Daoy (cell line): ENCODE measurements at regions not wholly inside any gene's neighbourhood (a gene's known extent, or its start where the extent isn't known, plus 50 kb on each side); places are given as distances from the start of the nearest gene placed in this dataset.
"Not testable (repeated sequence)": the region's sequence is repeated elsewhere in the genome, so short reads cannot be mapped to it uniquely, and the experiment has no call there.

ENCODE experiments used
- DNase-seq: peaks from one replicate; pipeline ENCODE4 v3.0.0-alpha.2; 2015; ENCODE audit warnings: low read depth

DNA sequence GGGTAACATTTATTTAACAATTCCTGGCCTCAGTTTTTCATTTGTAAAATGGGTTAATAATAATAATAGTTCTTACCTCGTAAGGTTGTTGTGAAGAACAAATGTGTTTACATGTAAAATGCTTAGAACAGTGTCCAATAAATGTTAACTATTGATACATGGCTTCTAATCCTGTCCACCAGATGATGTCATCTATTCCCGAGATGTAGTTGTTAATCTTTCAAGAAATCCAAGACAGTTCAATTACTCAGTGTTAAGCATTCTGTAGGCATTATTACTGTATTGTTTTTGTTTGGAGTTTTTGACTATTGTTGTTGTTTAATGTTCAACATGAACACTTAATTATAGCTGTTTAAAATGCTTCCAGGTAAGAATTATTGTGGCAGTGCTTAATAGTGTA is 131.0 kb upstream of the FNDC3A start:
- DNase-seq: no peak

DNA sequence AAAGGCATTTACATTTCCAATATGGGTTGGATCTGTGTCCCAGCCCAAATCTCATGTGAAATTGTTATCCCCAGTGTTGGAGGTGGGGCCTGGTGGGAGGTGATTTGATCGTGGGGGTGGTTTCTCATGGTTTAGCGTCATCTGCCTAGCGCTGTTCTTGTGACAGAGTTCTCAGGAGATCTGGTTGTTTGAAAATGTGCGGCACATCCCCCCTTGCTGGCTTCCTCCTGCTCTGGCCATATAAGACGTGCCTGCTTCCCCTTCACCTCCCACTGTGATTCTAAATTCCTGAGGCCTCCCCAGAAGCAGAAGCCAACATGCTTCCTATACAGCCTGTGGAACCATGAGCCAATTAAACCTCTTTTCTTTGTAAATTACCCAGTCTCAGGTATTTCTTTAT is 126.2 kb upstream of the FNDC3A start:
- no peak for DNase-seq

DNA sequence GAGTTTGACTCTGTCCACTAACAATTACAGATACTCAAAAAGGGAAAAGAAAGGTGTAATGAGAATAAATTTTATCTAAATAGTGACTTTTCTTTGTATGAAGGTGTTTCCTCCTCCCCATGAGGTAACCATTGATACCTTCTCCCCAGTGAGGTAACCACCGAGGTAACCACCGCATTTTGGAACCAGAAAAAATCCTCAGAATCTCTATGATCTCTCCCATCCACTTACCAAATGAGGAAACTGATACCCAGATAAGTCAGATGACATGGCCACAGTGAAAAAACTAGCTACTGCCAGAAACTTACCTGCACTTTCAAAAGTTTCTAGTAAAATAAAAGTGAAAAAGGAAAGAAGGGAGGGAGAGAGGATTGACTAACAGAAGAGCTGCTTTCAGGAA is 124.0 kb upstream of the FNDC3A start:
- DNase-seq: no peak

DNA sequence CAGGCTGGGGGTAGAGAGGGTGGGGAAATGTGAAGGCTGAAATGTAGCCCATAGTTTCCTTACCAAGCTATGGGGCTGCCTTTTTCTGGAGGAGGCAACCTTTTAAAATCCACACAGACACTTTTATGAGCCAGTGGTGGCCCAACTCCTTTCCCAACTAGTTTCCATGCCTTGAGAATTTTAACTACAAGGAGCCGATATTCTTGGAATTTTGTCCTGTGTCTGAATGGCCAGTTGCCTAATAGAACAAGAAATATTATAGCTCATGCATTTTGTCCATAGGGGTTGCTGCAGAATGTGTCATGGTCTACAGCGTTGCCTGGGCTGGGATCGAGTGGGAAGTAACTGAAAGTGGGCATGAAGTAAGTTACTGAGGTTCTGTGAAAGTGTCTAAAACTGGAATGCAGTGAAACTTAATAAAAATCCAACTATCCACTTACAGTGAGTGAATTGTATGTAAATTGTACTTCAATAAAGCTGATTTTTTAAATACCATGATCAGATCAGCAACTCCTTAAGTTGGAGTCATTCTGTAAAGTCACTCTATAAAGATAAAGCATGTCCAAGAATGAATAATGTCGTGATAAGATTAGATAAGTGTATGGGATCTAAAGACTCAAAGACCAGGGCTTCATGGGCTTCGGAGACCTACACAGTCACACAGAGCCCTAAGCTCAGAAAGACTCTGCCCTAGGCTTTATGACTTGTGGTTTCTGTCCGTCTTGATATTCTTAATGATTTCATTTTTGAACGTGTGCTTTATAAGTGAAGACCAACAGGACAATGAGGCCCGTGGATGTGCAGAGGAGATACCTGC is 122.6 kb upstream of the FNDC3A start:
- DNase-seq: peak; percentile 49

DNA sequence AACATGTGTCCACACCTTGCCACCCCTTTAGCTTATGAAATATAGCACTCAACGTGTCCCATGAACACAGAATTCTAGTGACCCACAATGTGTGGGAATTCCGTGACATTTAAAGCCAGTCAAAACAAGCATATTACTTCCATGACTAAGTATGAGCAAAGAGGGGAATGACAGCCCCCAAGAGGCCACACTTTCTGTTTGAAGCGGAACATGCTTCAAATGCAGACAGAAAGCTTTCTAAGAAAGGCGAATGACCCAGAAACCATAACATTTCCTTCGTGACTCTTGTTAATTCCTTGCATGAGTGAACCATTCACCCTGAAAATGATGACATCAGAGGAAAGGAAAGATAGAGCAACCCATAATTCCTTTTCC is 122.0 kb upstream of the FNDC3A start:
- peak; percentile 75 for DNase-seq

DNA sequence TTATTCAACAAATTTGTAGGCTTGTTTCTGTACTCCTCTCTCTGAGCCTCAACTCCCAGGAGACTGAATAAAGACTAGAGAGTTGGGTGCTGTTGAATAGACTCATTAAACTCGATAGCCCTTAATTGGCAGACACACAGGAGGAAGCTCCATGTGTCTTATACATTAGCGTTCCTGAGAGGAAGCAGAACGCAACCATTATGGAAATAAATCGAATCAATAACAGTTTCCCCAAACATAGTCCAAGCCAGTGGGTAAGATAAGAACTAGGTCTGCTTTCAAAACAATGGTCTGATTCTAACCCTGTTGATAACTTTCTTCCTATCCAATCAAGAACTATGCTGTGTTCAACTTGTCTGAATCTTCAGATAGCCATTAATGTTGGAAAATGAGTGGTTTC is 118.1 kb upstream of the FNDC3A start:
- no peak for DNase-seq

DNA sequence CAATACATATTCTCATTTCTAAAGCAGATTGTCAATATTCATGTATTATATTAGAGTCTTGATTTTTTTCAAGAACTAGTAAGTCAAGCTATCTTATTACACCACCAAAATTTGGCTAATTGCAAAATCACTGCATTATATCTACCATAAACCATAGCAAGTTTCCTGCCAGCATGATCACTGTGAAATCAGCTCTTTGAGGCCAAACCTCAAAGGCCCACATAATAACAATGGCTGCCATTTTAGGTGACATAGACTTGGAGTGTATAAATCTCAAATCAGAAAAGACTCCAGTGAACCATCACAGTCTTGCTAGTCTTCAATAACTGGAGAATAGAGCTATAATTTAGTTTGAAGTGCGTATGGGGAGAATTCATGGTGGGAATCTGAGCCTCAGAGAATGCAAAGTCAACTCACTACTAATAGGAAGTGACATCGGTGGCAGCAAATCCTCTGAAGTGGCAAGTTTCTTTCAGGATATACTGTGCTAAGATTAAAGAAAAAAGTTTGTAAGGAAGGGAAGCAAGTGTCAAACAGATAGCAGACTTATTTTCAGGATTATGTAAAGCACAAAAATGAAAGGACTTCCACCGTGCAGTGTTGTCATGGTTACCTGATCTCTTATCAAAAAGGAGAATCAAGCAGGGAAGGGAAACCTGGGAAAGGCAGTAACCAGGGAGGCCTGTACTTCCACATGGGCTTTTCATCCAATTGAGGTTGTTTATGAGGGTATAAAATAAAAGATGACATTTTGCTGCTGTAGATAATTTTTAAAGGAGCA is 117.4 kb upstream of the FNDC3A start:
- no peak for DNase-seq

DNA sequence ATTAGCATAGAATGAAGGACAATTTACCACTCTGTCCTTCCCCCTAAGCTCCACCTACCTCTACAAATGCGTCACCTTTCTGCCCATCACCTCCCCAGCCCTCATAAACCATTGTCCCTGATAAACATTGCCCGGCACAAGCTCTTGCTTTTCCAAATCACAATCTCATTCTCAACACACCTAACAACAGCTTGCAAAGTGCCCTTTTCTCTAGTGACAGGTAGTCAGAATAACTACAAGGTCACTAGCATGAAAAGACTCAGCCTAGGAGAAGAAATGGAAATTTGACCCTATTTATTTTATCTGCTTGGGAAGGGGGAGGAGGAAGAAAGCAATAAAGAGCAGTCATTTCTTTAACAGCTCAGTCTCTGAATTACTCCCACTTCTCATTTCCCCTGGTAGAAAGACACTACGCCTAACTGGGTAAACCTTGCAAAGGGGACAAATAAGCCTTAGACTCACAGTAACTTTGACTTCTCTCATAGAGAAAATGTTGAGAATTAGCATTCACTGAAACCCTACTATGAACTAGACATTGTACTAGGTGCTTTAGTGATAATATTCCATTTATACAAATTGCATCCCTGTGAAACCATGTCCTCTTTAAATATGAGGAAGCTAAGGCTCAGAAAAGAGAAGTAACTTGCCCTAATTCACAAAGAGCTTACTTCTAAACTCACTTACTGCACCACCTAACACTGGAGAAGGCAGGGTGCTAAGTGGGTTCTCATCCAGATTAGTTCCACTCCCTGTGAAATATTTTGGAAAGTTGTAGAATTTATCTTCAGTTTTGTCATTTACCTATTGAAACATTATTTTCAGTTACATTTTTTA is 116.2 kb upstream of the FNDC3A start:
- DNase-seq: no peak

DNA sequence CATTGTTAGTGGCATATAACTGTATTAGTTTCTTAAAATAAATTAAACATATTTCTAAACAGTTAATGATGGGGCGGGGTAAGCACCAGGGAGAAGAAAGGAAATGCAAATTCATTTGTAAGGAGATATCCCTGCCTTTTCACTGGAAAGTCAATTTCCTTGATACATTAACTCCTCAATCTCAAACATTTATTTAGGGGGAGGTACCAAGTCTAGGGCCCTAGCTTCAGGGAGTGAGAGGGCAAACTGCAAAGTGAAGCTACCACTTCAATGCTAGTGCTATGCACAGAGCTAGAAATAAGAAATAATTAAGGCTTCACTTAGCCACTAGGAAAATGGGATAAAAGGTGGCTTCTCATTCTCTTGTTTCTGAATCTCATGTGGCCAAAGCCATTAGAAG is 115.3 kb upstream of the FNDC3A start:
- DNase-seq: no peak

DNA sequence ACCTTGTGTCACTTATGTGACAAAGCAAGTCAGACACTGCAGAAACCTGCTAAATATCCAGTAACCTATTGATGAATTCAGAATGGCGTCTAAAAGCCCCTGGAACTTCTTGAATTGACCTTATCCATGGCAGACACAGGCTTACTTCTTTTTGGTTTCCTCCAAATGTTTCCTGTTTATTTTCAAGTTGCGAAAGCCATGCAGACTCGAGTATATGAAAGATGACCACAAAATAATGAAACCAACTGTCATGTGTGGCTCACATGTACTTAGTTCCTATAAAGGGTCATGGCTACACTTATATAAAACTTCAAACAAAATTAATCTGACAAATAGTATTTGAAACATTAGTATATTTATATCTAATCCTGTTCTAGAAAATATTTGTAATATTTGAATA is 113.1 kb upstream of the FNDC3A start:
- DNase-seq: no peak

DNA sequence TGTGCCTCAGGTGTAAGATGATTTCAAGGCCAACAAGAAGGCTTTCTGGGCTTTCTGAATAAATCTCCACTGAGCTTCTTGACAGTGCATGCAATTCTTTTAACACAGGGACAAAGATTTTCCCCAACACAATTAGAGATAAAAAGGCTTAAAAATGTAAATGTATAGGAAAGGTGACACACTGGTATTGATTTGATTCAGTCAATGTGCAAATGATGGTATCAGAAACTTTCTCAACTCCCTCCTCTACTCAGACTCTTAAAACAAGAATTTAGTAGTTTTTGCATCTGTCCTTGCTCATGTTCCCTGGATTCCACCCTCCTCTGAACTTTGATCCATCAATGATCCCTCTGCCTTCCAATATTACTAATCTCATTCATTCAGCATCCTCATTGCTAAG is 111.6 kb upstream of the FNDC3A start:
- no peak for DNase-seq

DNA sequence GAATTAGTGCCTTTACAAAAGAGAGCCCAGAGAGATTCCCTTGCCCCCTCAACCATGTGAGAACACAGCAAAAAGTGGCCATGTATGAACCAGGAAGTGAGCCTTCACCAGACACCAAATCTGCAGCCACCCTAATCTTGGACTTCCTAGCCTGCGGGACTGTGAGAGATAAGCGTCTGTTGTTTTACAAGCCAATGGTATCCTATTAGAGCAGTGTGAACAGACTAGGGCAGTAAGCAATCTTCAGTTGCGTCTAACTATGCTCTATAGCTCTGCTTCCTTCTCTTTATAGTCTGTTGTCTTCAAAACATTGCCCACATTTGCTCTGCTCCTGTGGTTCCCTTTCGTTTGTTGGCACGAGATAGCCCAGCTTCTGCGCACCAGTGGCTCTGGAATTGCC is 109.5 kb upstream of the FNDC3A start:
- DNase-seq: no peak

DNA sequence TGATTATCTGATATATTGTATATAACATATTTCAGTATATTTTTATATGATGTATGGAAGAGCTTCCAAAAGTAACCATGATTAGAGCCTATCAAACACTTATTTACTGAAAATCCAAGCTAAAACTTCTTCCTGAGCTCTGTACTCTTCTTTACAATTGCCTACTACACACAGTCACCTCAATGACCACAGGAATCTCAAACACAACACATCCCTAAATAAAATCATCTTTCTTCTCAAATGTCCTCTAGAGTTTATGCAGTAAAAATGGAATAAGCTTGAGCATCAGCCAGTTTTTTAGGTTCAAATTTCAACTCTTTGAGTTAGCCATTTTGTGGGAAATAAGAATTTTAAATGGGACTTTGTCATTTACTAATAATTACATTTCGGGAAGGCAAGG is 102.6 kb upstream of the FNDC3A start:
- DNase-seq: no peak

DNA sequence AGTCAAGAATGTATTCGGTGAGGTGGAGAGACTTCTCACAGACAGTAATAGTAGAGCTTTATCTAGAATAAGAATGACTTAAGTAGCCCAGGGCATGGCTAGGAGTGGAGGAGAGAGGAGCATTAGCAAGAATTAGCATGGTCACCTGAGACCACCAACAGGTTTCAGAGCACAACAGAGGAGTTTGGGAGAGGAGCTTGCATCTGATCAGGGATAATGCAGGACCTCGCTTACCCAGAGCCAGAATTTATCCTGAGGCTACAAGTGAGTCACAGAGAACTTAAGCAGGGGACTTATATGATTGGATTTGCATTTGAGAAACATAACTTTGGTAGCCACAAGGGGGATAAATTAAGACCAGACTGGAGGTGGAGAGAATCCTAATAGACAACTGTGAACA is 102.1 kb upstream of the FNDC3A start:
- DNase-seq: peak; percentile 32

DNA sequence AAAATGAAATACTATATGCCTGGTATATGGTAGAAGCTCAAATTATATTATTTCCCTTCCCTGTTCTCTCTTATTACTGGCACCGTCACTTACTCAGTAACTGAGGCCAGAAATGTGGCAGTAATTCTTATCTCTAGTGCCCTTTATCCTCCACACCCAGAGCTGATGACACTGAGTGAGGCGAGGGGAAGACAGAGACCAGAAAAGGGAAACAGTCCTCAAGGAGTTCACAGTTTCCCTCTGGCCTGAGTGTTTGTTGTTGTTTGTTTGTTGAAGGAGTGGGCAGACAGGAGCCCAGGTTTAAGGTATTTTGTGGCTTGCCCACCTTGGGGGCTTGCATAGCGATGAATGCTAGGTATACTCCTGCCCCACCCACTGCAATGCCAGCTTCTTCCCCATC is 101.5 kb upstream of the FNDC3A start:
- DNase-seq: no peak

DNA sequence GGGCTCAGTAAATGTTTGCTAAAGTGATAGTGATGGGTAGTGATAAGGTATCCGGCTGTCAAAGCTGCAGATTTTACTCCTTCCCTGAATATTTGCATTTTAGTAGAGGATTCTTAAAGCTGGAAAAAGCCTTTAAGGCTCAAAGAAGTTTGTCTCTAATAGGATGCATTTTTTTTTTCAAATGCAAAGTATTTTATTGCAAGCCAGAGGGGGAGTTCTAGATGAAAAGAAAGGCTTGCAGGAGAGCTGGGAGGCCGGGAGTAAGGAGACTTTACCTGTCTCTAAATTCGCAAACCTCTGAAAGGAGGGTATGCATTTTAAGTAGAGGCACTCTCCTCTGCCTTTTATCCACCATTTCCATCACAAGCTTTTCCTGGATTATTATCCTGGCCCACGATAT is 100.7 kb upstream of the FNDC3A start:
- no peak for DNase-seq

DNA sequence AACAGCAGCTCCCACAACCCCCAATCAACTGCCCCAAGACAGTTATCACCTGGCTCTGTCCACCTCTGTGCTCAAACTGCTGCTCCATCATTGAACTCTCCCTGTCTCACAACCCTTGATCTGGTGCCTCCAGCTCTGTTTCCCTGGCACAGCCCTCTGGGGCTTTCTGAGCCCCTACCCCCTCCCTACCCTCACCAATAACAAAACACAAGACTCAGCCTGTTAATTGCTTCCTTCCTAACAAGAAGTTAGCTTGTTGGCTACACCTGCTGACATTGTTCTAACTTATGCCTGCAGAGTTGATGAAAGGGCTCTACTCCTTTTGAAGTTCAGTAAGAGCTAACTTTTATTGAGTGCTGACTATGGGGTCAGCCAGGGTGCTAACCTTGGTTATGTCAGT is 99.4 kb upstream of the FNDC3A start:
- no peak for DNase-seq

DNA sequence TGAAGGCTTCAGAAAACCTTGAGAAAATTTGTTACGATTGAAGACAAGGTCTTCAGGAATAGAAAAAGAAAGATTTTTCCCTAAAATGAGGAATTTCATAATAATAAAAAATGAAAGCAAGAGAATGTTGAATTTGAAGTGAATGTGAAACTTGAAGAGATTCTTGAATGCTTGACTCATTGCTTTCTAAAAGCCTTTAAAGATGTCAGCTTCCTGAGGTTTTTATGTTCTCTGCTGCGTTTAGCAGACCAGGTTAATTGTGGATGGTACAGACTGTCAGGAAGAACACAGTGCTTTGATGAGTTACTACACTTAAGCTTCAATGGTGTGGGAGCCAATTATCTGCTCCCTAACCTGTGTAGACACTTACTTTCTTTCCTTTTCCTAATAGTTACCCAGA is 96.3 kb upstream of the FNDC3A start:
- no peak for DNase-seq

DNA sequence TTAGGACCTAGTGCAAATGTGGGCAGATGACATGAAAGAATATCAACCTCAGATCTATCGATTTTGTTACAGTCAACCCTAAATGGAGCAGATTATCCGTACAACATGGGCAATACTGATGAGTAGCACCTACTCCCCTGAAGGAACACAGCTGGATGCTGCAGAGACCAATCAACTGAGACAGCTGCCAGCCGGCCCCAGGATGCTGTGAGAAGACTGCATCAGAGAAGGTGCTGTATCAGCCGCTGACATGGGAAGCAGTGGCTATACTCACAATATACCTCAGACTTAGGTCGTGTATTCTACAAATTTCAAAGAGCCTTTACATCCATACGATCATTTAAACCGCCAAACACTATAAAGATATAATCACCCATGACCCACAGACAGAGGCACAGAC is 95.9 kb upstream of the FNDC3A start:
- DNase-seq: no peak

DNA sequence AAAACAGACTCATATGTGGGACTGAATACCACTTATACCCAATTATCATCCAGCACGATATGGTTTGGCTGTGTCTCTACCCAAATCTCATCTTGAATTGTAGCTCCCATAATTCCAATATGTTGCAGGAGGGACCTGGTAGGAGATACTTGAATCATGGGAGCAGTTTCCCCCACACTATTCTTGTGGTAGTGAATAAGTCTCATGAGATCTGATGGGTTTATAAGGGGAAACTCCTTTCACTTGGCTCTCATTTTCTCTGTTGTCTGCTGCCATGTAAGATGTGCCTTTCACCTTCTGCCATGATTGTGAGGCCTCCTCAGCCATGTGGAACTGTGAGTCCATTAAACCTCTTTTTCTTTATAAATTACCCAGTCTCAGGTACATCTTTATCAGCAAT is 91.9 kb upstream of the FNDC3A start:
- DNase-seq: not testable (repeated sequence)

DNA sequence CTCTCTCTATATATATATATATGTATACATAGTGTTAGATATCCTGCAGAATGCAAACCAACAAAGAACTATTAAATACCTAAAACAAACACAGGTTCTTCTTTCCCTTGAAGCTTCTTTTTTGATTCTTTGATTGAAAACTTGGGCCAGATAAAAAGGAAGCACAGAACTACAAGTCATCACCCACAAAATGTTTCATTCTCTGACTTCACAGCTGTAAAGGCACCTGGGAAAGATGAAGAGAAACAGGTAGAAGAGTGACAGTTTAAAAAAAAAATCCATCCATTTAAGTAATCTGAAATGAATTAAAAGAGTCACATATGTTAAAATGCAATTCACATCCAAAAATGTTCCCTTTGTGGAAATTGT is 90.7 kb upstream of the FNDC3A start:
- no peak for DNase-seq

DNA sequence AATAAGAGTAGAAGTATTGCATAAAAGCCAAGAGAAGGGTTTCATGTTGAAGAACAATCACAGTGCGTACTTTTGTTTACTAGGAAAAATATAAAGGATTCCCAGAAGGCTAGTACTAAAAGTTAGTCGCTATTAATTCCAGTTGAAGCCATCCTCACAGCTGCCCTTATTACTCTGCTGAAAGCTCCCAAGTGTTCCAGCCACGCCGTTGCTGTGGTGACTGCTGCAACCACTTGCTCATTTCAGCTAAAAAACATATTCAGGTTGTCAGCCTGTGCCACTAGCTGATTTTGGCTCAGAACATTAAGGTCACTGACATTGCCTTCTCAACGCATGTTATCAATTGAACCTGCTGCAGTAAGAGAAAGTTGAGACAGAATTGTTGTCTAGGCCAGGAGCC is 87.1 kb upstream of the FNDC3A start:
- no peak for DNase-seq

DNA sequence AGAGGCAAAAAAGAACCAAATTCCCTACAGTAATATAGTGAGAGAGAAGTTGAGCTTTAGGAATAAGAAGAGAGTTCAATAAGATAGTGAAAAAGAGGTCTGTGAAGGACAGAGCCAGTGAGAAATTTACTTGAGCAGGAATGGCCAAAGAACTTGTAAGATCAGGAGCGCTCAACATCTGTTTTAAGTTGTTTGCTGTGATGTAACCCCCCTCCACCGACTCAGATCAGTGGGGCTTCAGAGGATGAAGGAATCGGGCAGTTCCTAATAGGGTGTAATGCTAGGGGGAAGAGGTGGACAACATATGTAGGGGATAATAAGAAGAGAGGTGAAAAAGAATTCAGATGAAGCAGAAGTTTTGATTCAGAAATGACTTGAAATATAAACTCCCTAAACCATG is 85.3 kb upstream of the FNDC3A start:
- DNase-seq: no peak
